Osteoblast (primary cell): ENCODE measurements at regions not wholly inside any gene's neighbourhood (a gene's known extent, or its start where the extent isn't known, plus 50 kb on each side); places are given as distances from the start of the nearest gene placed in this dataset.

ENCODE experiments used
- DNase-seq: peaks from one replicate; pipeline ENCODE4 v3.0.0; 2011; ENCODE audit warnings: low spot score, mixed read lengths; ENCODE audit not compliant: insufficient read length; ENCODE audit errors: missing footprints
- H2AFZ ChIP-seq: 2 replicates; pipeline ENCODE4 v1.6.0; 2011; ENCODE audit warnings: mild to moderate bottlenecking, low read length
- H3K27ac ChIP-seq: 2 replicates; pipeline ENCODE4 v1.5.1; 2011; ENCODE audit warnings: mild to moderate bottlenecking, low read depth, low read length, moderate library complexity
- H3K27me3 ChIP-seq: 2 replicates; pipeline ENCODE4 v1.6.0; 2012; ENCODE audit warnings: mild to moderate bottlenecking, control low read depth, inconsistent platforms, low read length, moderate library complexity; ENCODE audit not compliant: insufficient read depth
- H3K36me3 ChIP-seq: 2 replicates; pipeline ENCODE4 v1.5.1; 2011; ENCODE audit warnings: mild to moderate bottlenecking, low read length, control low read depth, moderate library complexity; ENCODE audit not compliant: insufficient read depth
- H3K4me1 ChIP-seq: 2 replicates; pipeline ENCODE4 v1.5.1; 2011; ENCODE audit warnings: mild to moderate bottlenecking, low read length, control low read depth, moderate library complexity; ENCODE audit not compliant: insufficient read depth
- H3K4me2 ChIP-seq: 2 replicates; pipeline ENCODE4 v1.6.0; 2011; ENCODE audit warnings: mild to moderate bottlenecking, low read length; ENCODE audit not compliant: insufficient read depth
- H3K4me3 ChIP-seq: fragments of 200-600 bp; sonication (generic); 3 replicates; pipeline ENCODE4 v1.5.1; 2012; ENCODE audit warnings: mild to moderate bottlenecking, low read length, inconsistent platforms; ENCODE audit not compliant: insufficient read depth
- H3K79me2 ChIP-seq: 2 replicates; pipeline ENCODE4 v1.6.0; 2012; ENCODE audit warnings: mild to moderate bottlenecking, low read length, control low read depth, inconsistent platforms; ENCODE audit not compliant: insufficient read depth
- H3K9me3 ChIP-seq: 2 replicates; pipeline ENCODE4 v1.5.1; 2011; ENCODE audit warnings: low read depth, low read length, control low read depth
- H4K20me1 ChIP-seq: 2 replicates; pipeline ENCODE4 v1.6.0; 2012; ENCODE audit warnings: mild to moderate bottlenecking, low read length, control low read depth; ENCODE audit not compliant: insufficient read depth
- TF ChIP-seq, protein P1 (sequence below): IDR thresholded peaks from 2 replicates; pipeline ENCODE4 v1.5.1; 2011; ENCODE audit warnings: mild to moderate bottlenecking, low read depth, low read length, moderate library complexity; ENCODE audit errors: extremely low read depth

DNA sequence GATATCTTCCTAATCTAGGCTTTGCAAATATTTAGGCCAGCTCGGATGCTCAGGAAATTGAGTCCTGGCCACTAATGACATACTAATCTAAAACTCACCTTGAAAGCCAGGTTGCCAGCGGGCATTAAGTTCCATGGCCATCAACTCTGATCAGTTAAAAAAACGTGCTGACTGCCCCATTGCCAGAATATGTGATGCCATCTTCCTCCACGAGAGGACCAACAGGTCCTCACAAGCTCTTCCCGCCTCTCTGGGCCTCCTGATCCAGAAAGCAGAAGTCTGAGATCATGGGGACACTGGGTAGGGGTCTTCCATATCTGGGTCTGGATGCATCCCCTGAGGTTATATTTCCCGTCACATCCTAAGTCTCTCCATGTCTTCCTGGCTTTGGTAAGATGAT is 311.3 kb downstream of the TCERG1L start:
- DNase-seq: no peak
- H3K79me2 ChIP-seq: no peaks in the 10 kb centered on the region
- H2AFZ ChIP-seq: no peak overlapping the region
- H4K20me1 ChIP-seq: no peaks in the 10 kb centered on the region
- no peak overlapping the region for H3K4me2 ChIP-seq
- no peaks in the 10 kb centered on the region for H3K9me3 ChIP-seq
- no peak overlapping the region for H3K27ac ChIP-seq
- H3K36me3 ChIP-seq: no peaks in the 10 kb centered on the region
- TF ChIP-seq, protein P1, sequence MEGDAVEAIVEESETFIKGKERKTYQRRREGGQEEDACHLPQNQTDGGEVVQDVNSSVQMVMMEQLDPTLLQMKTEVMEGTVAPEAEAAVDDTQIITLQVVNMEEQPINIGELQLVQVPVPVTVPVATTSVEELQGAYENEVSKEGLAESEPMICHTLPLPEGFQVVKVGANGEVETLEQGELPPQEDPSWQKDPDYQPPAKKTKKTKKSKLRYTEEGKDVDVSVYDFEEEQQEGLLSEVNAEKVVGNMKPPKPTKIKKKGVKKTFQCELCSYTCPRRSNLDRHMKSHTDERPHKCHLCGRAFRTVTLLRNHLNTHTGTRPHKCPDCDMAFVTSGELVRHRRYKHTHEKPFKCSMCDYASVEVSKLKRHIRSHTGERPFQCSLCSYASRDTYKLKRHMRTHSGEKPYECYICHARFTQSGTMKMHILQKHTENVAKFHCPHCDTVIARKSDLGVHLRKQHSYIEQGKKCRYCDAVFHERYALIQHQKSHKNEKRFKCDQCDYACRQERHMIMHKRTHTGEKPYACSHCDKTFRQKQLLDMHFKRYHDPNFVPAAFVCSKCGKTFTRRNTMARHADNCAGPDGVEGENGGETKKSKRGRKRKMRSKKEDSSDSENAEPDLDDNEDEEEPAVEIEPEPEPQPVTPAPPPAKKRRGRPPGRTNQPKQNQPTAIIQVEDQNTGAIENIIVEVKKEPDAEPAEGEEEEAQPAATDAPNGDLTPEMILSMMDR: no peak
- H3K27me3 ChIP-seq: no peaks in the 10 kb centered on the region
- no peak overlapping the region for H3K4me3 ChIP-seq
- no peaks in the 10 kb centered on the region for H3K4me1 ChIP-seq

DNA sequence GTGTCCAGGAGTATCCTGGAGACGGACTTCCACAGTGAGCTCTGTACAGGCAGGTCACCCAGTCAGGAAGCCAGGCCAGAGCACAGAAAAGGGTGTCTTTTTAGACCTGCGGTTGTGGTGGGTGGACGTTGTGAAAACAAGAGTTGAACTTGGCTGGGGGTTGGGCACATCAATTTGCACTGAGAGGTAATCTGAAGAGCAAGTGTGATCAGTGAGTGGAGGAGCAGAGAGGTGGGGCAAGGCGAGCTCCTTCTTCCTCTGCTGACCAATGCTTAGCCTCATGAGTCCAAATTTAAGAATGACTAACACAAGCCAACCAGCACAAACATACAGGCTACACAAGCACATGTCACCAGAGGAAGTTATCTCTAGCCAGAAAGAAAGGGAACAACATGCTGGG is 310.8 kb downstream of the TCERG1L start:
- Histone ChIP-seq H3K36me3 (no peaks in the 10 kb centered on the region), H3K4me1 (no peaks in the 10 kb centered on the region), H4K20me1 (no peaks in the 10 kb centered on the region), H3K79me2 (no peaks in the 10 kb centered on the region), H3K4me2 (no peak overlapping the region), H3K27ac (no peak overlapping the region), H3K9me3 (no peaks in the 10 kb centered on the region), H2AFZ (no peak overlapping the region), H3K4me3 (no peak overlapping the region), H3K27me3 (no peaks in the 10 kb centered on the region)
- DNase-seq: no peak
- TF ChIP-seq, protein P1: no peak

DNA sequence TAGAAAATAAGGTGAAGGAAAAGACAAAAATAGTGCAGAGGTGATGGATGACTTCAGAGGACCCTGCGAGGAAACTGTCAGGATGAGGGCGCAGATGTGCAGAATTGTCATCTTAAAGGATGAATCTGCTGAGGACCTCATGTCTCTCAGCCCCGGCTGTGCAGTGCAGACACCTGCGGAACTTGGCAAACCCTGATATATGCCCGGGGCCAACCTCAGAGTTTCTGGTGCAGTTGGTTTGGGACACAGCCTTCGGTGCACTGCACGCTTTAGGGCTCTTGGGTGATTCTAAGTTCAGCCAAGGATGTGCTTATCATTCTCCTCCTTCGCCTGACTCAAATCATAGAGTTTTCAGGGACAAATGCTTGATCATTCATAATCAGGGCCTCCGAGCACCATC is 310.1 kb downstream of the TCERG1L start:
- Histone ChIP-seq H4K20me1 (no peaks in the 10 kb centered on the region), H3K4me3 (no peak overlapping the region), H3K27me3 (no peaks in the 10 kb centered on the region), H3K9me3 (no peaks in the 10 kb centered on the region), H3K27ac (no peak overlapping the region), H3K36me3 (no peaks in the 10 kb centered on the region), H3K4me2 (no peak overlapping the region), H3K4me1 (no peaks in the 10 kb centered on the region), H3K79me2 (no peaks in the 10 kb centered on the region), H2AFZ (no peak overlapping the region)
- TF ChIP-seq, protein P1: no peak
- no peak for DNase-seq

DNA sequence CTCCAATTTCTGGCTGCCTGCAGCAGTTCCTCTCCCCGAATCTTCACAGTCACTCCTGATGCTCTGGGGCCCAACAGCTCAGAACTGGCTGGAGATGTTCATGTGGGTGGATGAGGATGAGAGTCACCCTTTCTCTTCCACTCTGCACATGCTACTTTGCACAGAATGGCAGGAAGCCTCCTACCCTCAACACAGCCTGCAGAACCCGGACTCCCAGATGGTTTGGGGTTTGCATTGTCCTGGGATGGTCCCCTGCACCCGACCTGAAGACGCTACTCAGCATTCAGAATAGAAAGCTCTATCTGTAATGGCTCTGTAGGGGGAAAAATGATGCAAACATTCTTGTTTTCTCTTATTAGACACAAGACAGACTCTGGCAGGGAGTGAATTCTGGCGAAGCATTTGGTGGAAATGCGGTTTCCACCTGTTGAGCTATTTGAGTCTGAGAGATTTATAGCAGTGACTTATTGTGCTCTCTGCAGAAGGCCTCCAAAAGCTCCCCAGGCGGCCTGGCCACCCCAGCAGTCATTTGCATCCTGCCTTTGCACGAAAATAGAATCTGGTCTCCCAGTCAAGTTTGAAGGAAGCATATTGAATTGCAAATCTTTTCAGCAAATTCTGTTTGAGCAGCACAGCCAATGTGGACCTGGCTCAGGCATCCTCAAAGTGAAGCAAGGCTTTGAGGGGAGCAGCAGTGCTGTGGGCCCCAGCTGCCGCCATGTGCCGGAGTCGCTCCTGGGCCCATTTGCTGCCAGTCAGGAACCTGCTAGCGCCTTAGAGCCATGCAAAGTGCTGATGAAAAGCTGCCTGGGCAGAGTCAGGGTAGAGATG is 309.3 kb downstream of the TCERG1L start:
- H4K20me1 ChIP-seq: no peaks in the 10 kb centered on the region
- H3K27me3 ChIP-seq: no peaks in the 10 kb centered on the region
- no peak overlapping the region for H3K27ac ChIP-seq
- DNase-seq: no peak
- H2AFZ ChIP-seq: no peak overlapping the region
- H3K36me3 ChIP-seq: no peaks in the 10 kb centered on the region
- no peaks in the 10 kb centered on the region for H3K79me2 ChIP-seq
- H3K4me1 ChIP-seq: no peaks in the 10 kb centered on the region
- H3K4me3 ChIP-seq: no peak overlapping the region
- H3K9me3 ChIP-seq: no peaks in the 10 kb centered on the region
- TF ChIP-seq, protein P1: no peak
- no peak overlapping the region for H3K4me2 ChIP-seq
